GM23338 (cell line): ENCODE measurements at regions not wholly inside any gene's neighbourhood (a gene's known extent, or its start where the extent isn't known, plus 50 kb on each side); places are given as distances from the start of the nearest gene placed in this dataset.
A peak's percentile ranks its signal among the peaks of the same experiment; 100 is the strongest.

Source experiments
- ATAC-seq: fragments of 200-7000 bp; cut with Tn5 transposase; 3 replicates; pipeline ENCODE4 v1.9.1; 2020
- DNase-seq: peaks from one replicate; pipeline ENCODE4 v3.0.0-alpha.2; 2015; ENCODE audit warnings: low spot score
- H2AFZ ChIP-seq: fragments of 200-600 bp; sonication (generic); 2 replicates; pipeline ENCODE4 v1.8.0; 2016; ENCODE audit warnings: antibody characterized with exemption, mild to moderate bottlenecking, moderate library complexity
- H3F3A ChIP-seq: fragments of 200-600 bp; sonication (generic); replicated peaks from 2 replicates; pipeline ENCODE4 v1.8.0; 2017; ENCODE audit warnings: antibody characterized with exemption, mixed run types, low read depth
- H3K27ac ChIP-seq: fragments of 200-600 bp; sonication (generic); 2 replicates; pipeline ENCODE4 v1.6.1; 2016; ENCODE audit warnings: low read depth
- H3K27me3 ChIP-seq: fragments of 200-600 bp; sonication (generic); 2 replicates; pipeline ENCODE4 v1.8.0; 2016; ENCODE audit warnings: mild to moderate bottlenecking, mixed run types, moderate library complexity; ENCODE audit not compliant: insufficient read depth
- H3K36me3 ChIP-seq: fragments of 200-600 bp; sonication (generic); 2 replicates; pipeline ENCODE4 v1.8.0; 2016; ENCODE audit warnings: mild to moderate bottlenecking; ENCODE audit not compliant: insufficient read depth
- H3K4me1 ChIP-seq: fragments of 200-600 bp; sonication (generic); 2 replicates; pipeline ENCODE4 v1.8.0; 2016; ENCODE audit warnings: mild to moderate bottlenecking, moderate library complexity; ENCODE audit not compliant: insufficient read depth
- H3K4me2 ChIP-seq: fragments of 200-600 bp; sonication (generic); 2 replicates; pipeline ENCODE4 v1.7.1; 2017; ENCODE audit warnings: mixed run types
- H3K4me3 ChIP-seq: fragments of 200-600 bp; sonication (generic); 2 replicates; pipeline ENCODE4 v1.6.1; 2016; ENCODE audit warnings: mixed run types
- H3K79me2 ChIP-seq: fragments of 200-600 bp; sonication (generic); replicated peaks from 2 replicates; pipeline ENCODE4 v1.8.0; 2017; ENCODE audit warnings: mild to moderate bottlenecking; ENCODE audit not compliant: insufficient read depth
- H3K9me2 ChIP-seq: fragments of 200-600 bp; sonication (generic); 2 replicates; pipeline ENCODE4 v1.8.0; 2017; ENCODE audit not compliant: insufficient read depth
- H4K20me1 ChIP-seq: fragments of 200-600 bp; sonication (generic); replicated peaks from 2 replicates; pipeline ENCODE4 v1.8.0; 2017; ENCODE audit warnings: mild to moderate bottlenecking; ENCODE audit not compliant: insufficient read depth
- H3K27ac Mint-ChIP-seq: 2 replicates; pipeline ENCODE4 v1.8.0; 2020; ENCODE audit warnings: inconsistent platforms, mild to moderate bottlenecking, moderate library complexity, mixed read lengths
- H3K27me3 Mint-ChIP-seq: 3 replicates; pipeline ENCODE4 v1.8.0; 2022; ENCODE audit warnings: low read depth, mild to moderate bottlenecking, moderate library complexity, mixed read lengths, inconsistent platforms; ENCODE audit not compliant: insufficient read depth, poor library complexity
- H3K36me3 Mint-ChIP-seq: 3 replicates; pipeline ENCODE4 v1.8.0; 2021; ENCODE audit warnings: low read depth, mild to moderate bottlenecking, inconsistent platforms, moderate library complexity, mixed read lengths
- H3K4me1 Mint-ChIP-seq: 3 replicates; pipeline ENCODE4 v1.8.0; 2020; ENCODE audit warnings: mild to moderate bottlenecking, inconsistent platforms, mixed read lengths
- H3K4me3 Mint-ChIP-seq: 3 replicates; pipeline ENCODE4 v1.8.0; 2021; ENCODE audit warnings: moderate library complexity, mild to moderate bottlenecking, inconsistent platforms, mixed read lengths
- H3K9me3 Mint-ChIP-seq: 3 replicates; pipeline ENCODE4 v1.8.0; 2020; ENCODE audit warnings: moderate library complexity, mild to moderate bottlenecking, inconsistent platforms, mixed read lengths
- CREB1 ChIP-seq: fragments of 250-450 bp; sonication (Bioruptor Pico); IDR thresholded peaks from 2 replicates; pipeline ENCODE4 v1.5.0; 2020; ENCODE audit warnings: low read depth, mild to moderate bottlenecking, moderate library complexity
- EZH2phosphoT487 ChIP-seq: fragments of 200-600 bp; sonication (generic); IDR thresholded peaks from one replicate; pipeline ENCODE4 v1.8.1; 2018; ENCODE audit warnings: antibody characterized with exemption; ENCODE audit not compliant: unreplicated experiment
- JUNB ChIP-seq: IDR thresholded peaks from one replicate; pipeline ENCODE4 v1.6.1; 2016; ENCODE audit warnings: antibody characterized with exemption; ENCODE audit not compliant: unreplicated experiment
- NANOG ChIP-seq: IDR thresholded peaks from 2 replicates; pipeline ENCODE4 v1.6.1; 2016; ENCODE audit warnings: antibody characterized with exemption, borderline replicate concordance
- POLR2AphosphoS5 ChIP-seq: IDR thresholded peaks from 2 replicates; pipeline ENCODE4 v1.6.1; 2016; ENCODE audit warnings: antibody characterized with exemption, low read depth
- ZNF462 ChIP-seq: fragments of 250-450 bp; sonication (Bioruptor Pico); IDR thresholded peaks from 2 replicates; pipeline ENCODE4 v1.5.0; 2020; ENCODE audit warnings: mild to moderate bottlenecking, moderate library complexity
- TF ChIP-seq, protein P1 (sequence below): IDR thresholded peaks from 2 replicates; pipeline ENCODE4 v1.6.1; 2016; ENCODE audit warnings: antibody characterized with exemption

- no peaks in the 10 kb centered on the region for H3K27me3 ChIP-seq
- DNase-seq (no peak), ATAC-seq (no peak)
- H3K36me3 ChIP-seq: no peaks in the 10 kb centered on the region
- H4K20me1 ChIP-seq: no peaks in the 10 kb centered on the region
- no peak overlapping the region for H3K4me3 Mint-ChIP-seq
- no peak overlapping the region for H3K4me3 ChIP-seq
- no peaks in the 10 kb centered on the region for H3F3A ChIP-seq
- peak overlapping the region; percentile 66; the same call in 1 of the 2 replicates for H2AFZ ChIP-seq
- no peaks in the 10 kb centered on the region for H3K79me2 ChIP-seq
- no peak overlapping the region for H3K4me2 ChIP-seq
- H3K27ac ChIP-seq: no peak overlapping the region
- peaks cover 4% of the 10 kb centered on the region; the same call in 1 of the 2 replicates for H3K4me1 ChIP-seq
- H3K27me3 Mint-ChIP-seq: no peaks in the 10 kb centered on the region
- no peak for TF ChIP-seq EZH2phosphoT487
- TF ChIP-seq POLR2AphosphoS5: no peak
- TF ChIP-seq ZNF462 (CRISPR knock-in tag): no peak
- H3K9me3 Mint-ChIP-seq: no peaks in the 10 kb centered on the region
- H3K36me3 Mint-ChIP-seq: no peaks in the 10 kb centered on the region
- H3K27ac Mint-ChIP-seq: no peak overlapping the region
- peaks cover 13% of the 10 kb centered on the region; the same call in 1 of the 2 replicates for H3K9me2 ChIP-seq
- peaks cover 4% of the 10 kb centered on the region for H3K4me1 Mint-ChIP-seq
These were observed 63.8 kb upstream of the ARHGAP29 start for GRCh38 chr1:94301186-94301585.

DNA sequence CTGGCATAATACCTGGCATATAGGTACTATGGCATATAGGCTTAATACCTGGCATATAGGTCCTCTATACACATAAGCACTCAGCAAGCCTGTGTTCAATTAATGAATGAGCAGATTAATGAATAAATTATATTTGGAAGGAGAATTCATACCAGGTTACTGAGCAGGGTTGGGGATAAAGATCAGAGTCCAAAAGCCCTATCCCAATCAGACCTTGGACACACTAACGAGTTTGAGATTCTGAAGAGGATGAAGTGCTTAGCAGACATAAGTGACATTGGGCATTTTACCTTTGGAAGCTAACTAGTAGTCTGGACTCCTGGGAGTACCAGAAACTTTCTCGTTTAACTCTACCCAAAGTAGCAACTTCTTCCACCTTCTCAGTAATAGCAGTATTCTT, 63.3 kb upstream of the ARHGAP29 start:
- Mint-ChIP-seq H3K4me3 (no peak overlapping the region), H3K9me3 (no peaks in the 10 kb centered on the region), H3K27ac (no peak overlapping the region), H3K36me3 (no peaks in the 10 kb centered on the region), H3K4me1 (peaks cover 4% of the 10 kb centered on the region), H3K27me3 (no peaks in the 10 kb centered on the region)
- H3K36me3 ChIP-seq: no peaks in the 10 kb centered on the region
- H3K27me3 ChIP-seq: no peaks in the 10 kb centered on the region
- H3K4me1 ChIP-seq: peaks cover 4% of the 10 kb centered on the region; the same call in 1 of the 2 replicates
- DNase-seq: no peak
- H3K79me2 ChIP-seq: no peaks in the 10 kb centered on the region
- H2AFZ ChIP-seq: peak overlapping the region; percentile 66; the same call in 1 of the 2 replicates
- H3K27ac ChIP-seq: no peak overlapping the region
- no peaks in the 10 kb centered on the region for H4K20me1 ChIP-seq
- ATAC-seq: no peak
- no peak for TF ChIP-seq JUNB
- no peak for TF ChIP-seq CREB1
- no peak for TF ChIP-seq NANOG
- TF ChIP-seq, protein P1, sequence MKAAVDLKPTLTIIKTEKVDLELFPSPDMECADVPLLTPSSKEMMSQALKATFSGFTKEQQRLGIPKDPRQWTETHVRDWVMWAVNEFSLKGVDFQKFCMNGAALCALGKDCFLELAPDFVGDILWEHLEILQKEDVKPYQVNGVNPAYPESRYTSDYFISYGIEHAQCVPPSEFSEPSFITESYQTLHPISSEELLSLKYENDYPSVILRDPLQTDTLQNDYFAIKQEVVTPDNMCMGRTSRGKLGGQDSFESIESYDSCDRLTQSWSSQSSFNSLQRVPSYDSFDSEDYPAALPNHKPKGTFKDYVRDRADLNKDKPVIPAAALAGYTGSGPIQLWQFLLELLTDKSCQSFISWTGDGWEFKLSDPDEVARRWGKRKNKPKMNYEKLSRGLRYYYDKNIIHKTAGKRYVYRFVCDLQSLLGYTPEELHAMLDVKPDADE: no peak
- no peak for TF ChIP-seq POLR2AphosphoS5
- no peak for TF ChIP-seq EZH2phosphoT487
- no peaks in the 10 kb centered on the region for H3F3A ChIP-seq
- H3K4me2 ChIP-seq: no peak overlapping the region
- H3K9me2 ChIP-seq: peaks cover 13% of the 10 kb centered on the region; the same call in 1 of the 2 replicates
- no peak overlapping the region for H3K4me3 ChIP-seq
